GM20431 (cell line): ENCODE measurements at regions not wholly inside any gene's neighbourhood (a gene's known extent, or its start where the extent isn't known, plus 50 kb on each side); places are given as distances from the start of the nearest gene placed in this dataset.

Experiments used
- in situ Hi-C: fragments of 300-500 bp; cut with MseI, MboI; formaldehyde crosslinking; loops from one replicate; pipeline ENCODE4 v1.15.0; 2020; ENCODE audit warnings: low sequenced_read_pairs; ENCODE audit not compliant: unreplicated experiment

DNA sequence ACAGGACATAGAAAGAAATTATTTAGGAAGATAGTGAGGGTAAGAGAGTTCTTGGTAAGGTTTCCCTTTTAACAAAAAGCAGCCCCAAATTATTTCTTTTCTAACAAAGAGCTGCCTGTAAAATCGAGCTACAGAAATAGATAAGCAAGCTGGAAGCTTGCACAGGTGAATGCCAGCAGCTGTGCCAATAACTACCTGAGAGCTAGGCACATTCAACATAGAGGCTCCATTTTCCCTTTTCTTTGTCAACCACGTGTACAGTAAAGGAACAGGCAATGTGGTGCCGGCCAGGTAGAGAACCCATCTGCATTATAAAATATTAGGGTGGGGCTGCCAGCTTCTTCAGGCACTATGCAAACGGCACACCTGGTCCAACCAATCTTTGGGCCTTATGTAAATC is 341.6 kb upstream of the JAG1 start:
- in situ Hi-C loops = no loop called here

- in situ Hi-C loops = no loop called here
Measured at GRCh38 chr20:11017446-11017845, 343.6 kb upstream of the JAG1 start.

- in situ Hi-C loops = no loop called here
Measured at GRCh38 chr20:11018668-11019170, 344.9 kb upstream of the JAG1 start.

DNA sequence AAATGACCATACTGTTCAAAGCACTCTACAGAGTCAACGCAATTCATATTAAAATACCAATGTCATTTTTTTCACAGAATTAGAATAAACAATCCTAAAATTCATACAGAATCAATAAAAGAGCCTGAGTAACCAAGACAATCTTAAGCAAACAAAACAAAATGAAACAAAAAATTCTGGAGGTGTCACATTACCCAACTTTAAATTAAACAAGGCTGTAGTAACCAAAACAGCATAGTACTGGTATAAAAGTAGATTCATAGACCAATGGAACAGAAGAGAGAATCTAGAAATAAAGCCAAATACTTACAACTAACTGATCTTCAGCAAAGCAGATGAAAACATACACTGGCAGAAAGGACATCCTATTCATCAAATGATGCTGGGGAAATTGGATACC is 346.9 kb upstream of the JAG1 start:
- in situ Hi-C loops = no loop called here

DNA sequence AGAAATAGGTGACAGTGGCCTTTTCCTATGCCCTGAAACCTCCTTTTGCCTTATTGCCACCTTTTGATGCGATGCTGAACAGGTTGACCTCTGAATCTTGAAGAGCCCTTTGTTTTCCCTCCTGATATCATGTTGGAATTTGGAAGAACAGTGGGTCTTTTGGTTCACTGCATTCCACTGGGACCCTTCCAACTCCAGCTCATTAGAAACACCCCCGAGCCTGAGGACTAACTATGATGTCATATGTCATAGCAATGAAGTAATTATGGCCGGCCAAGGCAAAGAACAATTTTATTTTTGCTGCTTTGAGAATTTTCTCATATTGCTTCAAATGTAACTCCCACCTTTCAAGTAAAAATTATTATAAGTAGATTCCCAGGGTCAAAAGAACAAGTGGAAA is 353.4 kb upstream of the JAG1 start:
- in situ Hi-C loops = no loop called here

DNA sequence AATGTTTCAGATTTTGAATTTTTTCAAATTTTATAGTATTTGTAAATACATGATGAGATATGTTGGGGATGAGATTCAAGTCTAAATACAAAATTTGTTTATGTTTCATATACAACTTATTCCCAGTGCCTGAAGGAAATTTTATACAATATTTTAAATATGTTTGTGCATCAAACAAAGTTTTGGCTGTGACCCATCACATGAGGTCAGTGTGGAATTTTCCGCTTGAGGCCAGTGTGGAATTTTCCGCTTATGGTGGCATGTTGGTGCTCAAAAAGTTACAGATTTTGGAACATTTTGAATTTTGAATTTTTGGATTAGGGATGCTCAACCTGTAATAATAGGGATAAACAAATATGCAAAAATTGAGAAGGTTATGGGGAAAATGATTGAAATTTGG is 356.6 kb upstream of the JAG1 start:
- in situ Hi-C loops = no loop called here

GRCh38 chr20:11031300-11031699 is 357.5 kb upstream of the JAG1 start:
- in situ Hi-C loops = no loop called here

DNA sequence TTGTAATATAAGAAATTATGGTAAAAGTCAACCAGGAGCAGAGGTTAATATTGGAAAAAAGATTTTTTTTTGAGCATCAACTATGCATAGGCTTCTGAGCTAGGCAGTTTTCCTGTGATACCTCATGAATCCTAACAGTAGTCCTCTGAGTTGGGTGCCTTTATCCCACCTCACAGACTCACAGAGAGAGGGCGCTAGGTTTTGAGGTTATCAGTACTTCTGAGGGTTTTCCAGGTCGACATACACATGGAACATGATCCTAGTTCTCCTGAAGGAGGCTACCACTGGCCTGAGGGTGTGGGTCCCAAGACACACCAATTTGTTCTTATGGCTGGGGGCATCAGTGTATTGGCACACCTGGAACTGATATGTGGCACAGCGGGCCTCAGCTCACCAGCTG is 358.8 kb upstream of the JAG1 start:
- in situ Hi-C loops = no loop called here

- in situ Hi-C loops = no loop called here
Measured at GRCh38 chr20:11034025-11034424, 360.2 kb upstream of the JAG1 start.

GRCh38 chr20:11035211-11035610 is 361.4 kb upstream of the JAG1 start:
- in situ Hi-C loops = no loop called here

DNA sequence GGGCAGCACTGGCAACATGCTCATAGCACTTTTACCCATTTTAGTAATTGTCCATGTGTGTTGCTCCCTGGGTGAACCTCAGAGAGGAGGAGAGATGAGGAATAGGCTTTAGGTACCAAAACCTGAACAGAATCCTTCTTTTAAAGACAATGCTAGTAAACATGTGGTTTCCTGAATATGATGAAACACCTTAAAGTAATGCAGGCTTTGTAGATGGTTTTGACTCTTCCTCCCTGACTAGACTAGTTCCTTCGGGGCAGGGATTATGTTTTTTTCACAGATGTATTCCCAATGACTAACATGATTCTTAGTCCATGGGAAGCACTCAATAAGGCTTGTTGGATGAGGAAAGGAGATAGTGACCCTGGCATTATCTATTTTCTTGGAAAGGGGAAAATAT is 367.6 kb upstream of the JAG1 start:
- in situ Hi-C loops = no loop called here

DNA sequence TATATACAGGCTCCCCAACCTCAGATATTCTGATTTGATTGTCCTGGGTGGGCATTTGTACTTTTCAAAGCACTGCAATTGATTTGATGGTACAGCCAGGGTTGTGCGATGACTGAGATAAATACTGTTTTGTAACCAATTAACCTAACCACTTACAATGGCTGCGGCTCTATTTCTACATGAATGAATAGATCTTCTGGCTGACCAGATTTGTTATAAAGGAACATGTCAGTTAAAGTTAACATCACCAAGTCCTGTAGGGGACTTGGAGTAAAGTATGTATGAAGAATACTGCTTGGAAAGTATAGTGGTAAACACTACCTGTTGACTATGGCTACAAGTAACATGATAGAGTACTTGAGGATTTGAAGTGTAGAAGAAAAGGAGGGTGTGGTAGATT is 369.2 kb upstream of the JAG1 start:
- in situ Hi-C loops = no loop called here

GRCh38 chr20:11044561-11044960 is 370.8 kb upstream of the JAG1 start:
- in situ Hi-C loops = no loop called here

DNA sequence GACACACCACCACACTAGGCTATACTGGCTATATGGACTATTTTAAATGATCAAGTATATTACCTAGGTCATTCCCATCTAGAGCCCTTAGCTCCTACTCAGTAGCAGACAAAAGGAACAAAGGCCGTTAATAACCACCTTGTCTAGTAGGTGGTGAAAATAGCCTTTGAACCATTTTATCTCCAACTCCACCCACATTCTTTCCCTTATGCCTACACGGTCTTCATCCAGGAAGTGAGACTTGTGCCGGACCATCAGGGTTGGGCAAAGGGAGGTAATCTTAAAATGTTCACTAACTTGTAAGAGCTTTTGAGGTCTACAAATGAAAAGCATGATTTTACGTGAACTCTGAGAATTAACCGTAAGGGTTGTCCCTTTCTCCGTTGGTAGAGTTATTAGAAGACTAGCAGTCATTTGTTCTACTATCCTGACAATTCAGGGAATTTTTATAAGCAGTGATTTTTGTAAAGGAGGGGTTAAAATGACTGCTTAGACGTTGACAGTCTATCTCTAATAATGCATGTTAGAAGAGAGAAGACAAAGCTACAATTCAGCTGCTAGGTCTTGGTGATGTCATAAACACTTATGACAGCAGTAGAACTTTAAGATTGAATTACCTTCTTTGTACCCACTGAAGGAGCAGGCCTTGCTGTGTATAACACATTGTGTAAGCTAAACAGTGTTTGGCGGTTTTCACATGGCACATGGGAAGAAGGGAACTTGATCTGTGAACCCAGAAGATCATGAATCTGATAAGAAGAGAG is 371.8 kb upstream of the JAG1 start:
- in situ Hi-C loops = no loop called here

- in situ Hi-C loops = no loop called here
Measured at GRCh38 chr20:11047559-11047958, 373.8 kb upstream of the JAG1 start.

- in situ Hi-C loops = no loop called here
Measured at GRCh38 chr20:11048739-11049138, 374.9 kb upstream of the JAG1 start.

GRCh38 chr20:11050350-11050749 is 376.6 kb upstream of the JAG1 start:
- in situ Hi-C loops = no loop called here

DNA sequence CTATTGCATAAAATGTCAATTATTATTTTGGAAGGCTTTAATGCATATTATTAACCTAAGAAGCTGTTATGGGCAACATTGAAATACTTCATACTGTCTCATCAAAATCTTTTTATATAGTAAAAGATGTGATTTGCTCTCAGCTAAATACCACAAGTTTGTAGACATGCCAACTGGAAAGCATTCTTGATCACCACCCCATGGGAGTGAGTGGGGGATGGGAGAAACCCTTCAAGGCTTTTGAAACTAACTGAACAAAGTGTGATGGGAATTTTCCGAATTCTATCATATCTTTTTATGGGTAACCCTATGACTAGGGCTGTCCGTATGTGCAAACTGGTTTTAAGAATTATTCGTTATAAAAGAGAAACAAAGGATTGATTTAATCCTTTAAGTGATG is 377.3 kb upstream of the JAG1 start:
- in situ Hi-C loops = no loop called here

DNA sequence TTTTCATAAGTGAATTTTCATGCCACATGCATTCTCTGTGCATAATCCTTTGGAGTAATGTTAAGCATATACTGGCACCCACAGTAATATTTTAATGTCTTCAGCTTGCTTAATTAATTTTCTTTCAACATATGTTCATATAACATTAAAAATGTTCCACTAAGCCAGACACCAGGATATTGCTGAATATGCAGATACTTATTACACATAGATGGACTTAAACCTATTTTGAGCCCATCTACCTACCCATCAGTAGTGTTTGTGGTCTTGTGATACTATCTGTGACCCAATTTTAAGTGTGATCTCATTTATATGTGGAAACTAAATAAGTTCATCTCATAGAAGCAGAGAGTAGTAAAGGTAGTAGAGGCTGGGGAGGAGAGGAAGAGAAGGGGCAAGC is 379.5 kb upstream of the JAG1 start:
- in situ Hi-C loops = no loop called here

GRCh38 chr20:11054266-11054993 is 380.6 kb upstream of the JAG1 start:
- in situ Hi-C loops = no loop called here

- in situ Hi-C loops = no loop called here
Measured at GRCh38 chr20:11056414-11056813, 382.6 kb upstream of the JAG1 start.

- in situ Hi-C loops = no loop called here
Measured at GRCh38 chr20:11057624-11058023, 383.8 kb upstream of the JAG1 start.
